Putamen (tissue), 1 donor: ENCODE measurements at regions not wholly inside any gene's neighbourhood (a gene's known extent, or its start where the extent isn't known, plus 50 kb on each side); places are given as distances from the start of the nearest gene placed in this dataset.
"Not testable (repeated sequence)": the region's sequence is repeated elsewhere in the genome, so short reads cannot be mapped to it uniquely, and the experiment has no call there.

Experiments used
- DNase-seq: peaks from one replicate; pipeline ENCODE4 v3.0.0-alpha.2; 2016; ENCODE audit warnings: low spot score

DNA sequence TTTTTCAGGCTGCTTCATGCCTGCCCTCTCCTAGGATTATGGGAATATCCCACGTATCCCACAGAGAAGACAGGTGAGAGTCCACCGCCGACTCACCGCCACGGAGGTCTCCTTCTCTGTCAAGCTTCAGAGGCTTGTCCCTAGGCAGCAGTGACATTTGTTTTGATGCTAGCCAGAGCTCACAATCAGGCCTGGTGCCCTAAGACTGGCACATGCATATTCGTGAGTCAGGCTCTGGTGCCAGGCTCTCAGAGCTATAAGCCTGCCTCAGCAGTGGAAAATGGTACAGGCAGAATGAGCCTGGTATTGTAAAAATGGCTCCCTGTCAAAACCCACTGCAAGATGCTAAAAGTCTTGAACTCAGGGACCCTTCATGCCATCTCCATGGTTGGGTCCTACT, 65.5 kb downstream of the RBMY1A1 start:
- no peak for DNase-seq

DNA sequence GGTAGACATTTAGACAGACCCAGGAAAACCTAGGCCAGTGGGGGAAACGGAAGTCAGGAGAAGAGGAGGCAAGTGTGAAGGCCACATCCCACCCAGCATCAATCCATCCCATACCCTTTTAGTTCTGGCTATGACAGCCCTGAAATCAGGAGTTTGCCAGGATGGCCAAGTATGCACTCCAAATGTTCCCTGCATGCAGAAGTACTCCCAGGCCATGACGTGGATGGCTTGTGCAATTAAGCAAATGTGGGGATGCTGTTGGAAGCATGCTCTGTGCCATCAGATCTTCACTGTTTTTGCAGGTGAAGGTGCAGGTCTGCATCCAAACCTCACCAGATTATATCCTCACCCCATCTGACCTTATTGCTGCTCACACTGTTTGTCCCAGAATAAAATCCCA, 66.8 kb downstream of the RBMY1A1 start:
- DNase-seq, result no peak

DNA sequence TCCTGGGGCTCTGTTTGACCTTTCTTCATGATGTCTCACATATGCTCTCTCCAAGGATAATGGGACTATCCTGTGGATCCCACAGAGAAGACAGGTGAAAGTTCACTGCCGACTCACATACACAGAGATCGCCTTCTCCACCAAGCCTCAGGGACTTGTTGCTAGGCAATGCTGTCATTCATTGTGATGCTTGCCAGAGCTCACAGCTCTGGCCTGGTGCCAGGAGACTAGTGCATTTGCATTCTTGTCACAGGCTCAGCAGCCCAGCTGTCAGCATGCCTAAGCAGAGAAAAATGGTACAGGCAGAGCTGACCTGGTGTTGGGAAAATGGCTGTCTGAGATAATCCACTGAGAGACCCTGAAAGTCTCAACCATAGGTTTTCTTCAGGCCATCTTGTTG, 67.9 kb downstream of the RBMY1A1 start:
- DNase-seq, result peak; percentile 68

DNA sequence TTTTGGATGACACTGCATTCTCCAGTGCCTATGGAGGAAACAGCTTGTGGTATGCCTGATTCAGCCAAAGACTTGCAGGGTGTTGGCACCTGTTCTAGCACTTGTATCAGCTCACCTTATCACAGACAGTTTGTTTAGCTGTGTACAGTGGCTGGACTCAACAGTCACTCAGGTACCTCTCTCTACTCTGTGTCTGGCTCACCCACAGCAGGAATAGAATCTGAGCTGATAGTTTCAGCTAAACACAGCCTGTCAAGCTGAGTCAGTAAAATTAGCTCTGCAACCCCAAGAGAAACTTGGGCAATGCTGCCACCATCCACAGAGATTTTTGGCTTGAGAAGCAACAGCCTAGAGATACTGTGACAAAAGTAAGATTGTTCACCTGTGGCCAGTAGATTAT, 101.5 kb downstream of the RBMY1A1 start:
- no peak for DNase-seq

DNA sequence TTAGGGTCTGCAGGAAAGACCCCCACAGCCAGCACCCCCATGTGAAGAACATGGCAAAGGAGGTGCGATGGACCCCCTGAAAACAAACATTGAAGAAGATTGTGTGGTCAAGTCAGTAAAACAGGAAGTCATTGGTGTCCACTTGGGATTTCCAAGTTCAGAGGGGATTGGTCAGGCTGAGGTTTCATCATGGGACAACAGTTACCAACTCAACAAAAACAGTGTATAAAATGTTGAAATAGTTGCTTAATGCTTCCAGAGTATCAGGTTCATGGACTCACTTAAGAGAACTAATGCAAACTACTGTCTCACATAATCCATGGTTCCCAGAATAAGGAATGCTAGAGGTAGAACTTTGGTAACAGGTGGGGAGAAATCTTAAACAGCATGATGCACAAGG, 115.8 kb downstream of the RBMY1A1 start:
- no peak for DNase-seq

DNA sequence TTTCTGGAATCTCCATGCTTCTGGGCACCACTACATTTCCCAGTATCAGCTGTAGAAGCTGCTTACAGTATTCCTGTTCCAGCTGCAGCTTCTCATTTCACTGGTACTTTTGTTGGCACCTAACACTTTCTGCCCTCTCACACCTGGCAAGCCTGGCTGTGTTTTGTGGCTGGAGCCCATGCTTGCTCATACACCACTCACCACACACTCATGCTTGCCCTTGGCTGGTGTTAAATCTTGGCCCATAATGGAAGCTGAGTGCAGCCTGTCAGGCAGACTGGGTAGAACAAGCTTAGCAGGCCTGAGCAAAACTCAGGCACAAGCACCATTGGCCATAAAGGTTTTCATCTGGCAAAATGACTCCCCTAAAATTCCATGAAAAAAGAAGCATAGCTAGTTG, 124.4 kb downstream of the RBMY1A1 start:
- DNase-seq, result not testable (repeated sequence)

DNA sequence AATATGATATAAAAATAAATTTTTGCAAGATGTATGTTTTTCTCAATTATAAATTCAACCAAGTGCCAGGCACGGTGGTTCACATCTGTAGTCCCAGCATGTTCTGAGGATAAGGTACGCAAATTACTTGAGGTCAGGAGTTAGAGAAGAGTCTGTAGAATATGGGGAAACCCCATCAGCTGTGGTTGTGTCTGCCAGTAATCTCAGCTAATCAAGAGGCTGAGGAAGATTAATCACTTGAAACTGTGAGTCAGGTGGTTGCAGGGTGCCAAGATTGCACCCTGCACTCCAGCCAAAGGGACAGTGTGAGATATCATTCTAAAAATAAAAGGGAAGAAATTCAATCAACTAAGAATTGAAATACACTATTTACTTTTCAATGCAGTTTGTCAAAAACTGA, 144.9 kb downstream of the RBMY1A1 start:
- not testable (repeated sequence) for DNase-seq

DNA sequence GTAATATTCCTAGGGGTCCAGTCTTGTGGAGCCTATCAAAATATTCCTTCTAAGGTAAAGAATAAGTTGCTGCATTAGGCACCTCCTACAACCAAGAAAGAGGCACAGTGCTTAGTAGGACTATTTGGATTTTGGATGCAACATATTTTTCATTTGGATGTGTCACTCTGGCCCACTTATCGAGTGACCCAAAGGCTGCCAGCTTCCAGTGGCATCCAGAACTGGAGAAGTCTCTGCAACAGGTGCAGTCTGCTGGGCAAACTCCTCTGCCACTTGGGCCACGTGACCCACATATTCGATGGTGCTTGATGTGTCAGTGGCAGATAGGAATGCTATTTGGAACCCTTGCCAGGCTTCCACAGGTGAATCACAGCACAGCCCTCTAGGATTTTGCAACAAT, 151.7 kb downstream of the RBMY1A1 start:
- not testable (repeated sequence) for DNase-seq

DNA sequence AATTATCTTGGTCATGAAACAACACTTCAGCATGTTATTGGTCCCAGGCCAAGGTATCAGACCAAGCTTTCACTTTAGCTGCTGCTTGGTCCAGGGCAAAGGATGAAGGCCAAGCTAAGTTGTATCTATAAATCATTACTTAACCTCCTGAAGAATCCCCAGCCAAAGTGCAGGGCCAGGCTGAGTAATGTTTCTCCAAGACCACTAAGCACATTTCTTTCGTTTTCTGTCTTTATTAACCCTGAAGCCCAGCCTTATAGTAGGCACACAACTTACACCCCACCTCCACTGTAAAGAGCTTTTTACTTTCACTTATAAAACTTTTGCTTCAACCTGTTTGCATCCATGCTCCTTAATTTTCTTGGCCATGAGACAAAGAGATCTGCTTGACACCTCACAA, 167.3 kb downstream of the RBMY1A1 start:
- DNase-seq, result not testable (repeated sequence)

DNA sequence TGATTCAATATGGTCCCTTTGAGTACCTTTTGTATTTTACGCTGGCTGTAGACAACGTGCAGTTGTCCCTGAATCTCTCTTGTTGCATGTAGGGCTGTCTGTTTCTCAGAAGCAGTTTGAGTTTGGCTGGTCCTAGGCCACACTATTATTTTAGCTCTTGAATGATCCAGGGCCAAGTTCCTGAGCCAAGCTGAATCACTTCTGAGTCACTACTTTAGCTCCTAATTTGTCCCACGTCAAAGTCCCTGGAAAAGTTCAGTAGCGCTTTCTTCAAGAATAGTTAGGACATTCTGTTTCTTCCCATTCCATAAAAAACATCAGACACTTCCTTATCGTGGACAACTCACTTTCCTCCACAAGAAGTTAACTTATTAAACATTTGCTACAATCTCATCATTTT, 168.2 kb downstream of the RBMY1A1 start:
- DNase-seq, result not testable (repeated sequence)

DNA sequence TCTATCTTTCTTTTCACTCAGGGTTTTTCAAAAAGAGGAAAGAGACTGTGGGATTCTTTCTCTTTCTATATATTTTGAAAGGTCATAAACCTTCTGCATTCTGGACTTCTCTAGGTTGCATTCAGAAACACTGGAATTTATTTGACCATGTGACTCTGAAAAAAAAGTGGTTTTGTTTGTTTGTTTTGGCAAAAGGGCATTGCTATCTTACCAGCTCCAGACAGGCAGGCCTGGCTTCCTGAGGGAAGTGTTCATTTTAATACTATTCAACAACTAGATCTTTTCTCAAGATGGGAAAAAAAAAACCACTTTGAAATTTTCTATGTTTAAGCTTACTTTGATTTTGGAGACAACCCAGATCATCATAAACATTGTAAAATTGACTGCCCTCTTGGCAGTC, 170.6 kb downstream of the RBMY1A1 start:
- no peak for DNase-seq

DNA sequence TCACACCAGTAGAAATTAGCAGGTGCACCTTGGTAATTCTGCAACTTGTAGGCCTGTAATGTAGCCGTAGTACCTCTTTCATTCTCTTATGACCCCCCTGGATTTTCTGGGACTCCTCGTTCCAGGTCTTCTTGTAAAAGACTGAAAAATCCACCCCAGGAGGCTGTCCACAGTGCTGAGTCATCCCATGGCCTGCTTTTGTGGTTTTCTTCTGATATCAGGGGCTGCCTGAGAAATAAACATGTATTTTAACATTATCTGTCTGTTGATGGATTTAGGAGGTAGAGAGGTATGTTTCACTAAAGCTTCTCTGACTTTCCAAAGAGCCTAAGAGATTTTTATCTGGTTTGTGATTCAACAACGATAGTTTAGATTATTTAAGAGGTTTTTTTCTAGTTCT, 171.9 kb downstream of the RBMY1A1 start:
- not testable (repeated sequence) for DNase-seq

DNA sequence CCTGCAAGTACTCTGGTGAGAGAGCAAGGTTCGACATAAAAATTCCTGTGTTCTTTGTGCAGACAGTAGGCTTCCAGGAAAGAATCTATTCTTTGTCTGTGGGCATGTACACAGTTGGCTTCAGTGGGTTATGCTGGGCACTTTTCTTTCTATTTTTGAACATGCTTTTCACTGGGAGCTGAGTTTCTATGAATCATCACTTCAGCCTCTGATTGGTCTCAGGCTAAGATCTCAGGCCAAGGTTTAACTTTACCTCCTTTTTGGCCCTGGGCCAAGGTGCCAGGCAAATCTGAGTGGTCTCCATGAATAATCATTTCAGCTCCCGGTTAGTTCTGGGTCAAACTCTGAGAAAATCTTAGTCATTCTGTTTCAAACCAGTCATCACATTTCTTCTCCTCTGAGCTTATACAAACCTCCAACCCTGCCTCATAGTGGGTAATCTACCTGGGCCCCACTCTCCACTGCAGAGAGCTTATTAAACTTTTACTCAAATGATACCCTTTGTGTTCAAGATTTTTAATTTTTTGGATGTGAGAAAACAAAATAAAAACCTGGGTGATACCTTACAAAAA, 158.8 kb downstream of the RBMY1D start:
- DNase-seq, result not testable (repeated sequence)

DNA sequence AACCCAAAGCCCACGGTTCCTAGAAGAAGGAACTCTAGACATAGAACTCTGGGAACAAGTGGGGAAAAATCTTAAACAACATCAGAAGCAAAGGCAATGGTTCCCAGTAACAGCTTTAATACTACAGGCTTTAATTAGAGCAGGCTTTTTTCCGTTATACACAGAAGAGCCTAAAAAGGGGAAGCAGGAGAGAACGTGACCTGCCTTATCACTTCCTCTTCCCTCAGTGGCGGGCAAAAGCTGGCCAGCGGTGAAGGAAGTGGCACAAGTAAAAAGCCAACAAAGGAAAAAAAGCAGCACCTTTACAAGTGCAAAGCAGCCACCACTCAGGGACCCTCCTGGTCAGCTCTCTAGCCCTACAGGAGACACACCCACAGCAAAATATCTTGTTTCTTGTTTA, 149.3 kb downstream of the RBMY1D start:
- DNase-seq, result not testable (repeated sequence)

DNA sequence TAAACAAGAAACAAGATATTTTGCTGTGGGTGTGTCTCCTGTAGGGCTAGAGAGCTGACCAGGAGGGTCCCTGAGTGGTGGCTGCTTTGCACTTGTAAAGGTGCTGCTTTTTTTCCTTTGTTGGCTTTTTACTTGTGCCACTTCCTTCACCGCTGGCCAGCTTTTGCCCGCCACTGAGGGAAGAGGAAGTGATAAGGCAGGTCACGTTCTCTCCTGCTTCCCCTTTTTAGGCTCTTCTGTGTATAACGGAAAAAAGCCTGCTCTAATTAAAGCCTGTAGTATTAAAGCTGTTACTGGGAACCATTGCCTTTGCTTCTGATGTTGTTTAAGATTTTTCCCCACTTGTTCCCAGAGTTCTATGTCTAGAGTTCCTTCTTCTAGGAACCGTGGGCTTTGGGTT, 134.1 kb downstream of the RBMY1D start:
- not testable (repeated sequence) for DNase-seq

DNA sequence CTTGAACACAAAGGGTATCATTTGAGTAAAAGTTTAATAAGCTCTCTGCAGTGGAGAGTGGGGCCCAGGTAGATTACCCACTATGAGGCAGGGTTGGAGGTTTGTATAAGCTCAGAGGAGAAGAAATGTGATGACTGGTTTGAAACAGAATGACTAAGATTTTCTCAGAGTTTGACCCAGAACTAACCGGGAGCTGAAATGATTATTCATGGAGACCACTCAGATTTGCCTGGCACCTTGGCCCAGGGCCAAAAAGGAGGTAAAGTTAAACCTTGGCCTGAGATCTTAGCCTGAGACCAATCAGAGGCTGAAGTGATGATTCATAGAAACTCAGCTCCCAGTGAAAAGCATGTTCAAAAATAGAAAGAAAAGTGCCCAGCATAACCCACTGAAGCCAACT, 126.5 kb downstream of the RBMY1D start:
- DNase-seq, result not testable (repeated sequence)

DNA sequence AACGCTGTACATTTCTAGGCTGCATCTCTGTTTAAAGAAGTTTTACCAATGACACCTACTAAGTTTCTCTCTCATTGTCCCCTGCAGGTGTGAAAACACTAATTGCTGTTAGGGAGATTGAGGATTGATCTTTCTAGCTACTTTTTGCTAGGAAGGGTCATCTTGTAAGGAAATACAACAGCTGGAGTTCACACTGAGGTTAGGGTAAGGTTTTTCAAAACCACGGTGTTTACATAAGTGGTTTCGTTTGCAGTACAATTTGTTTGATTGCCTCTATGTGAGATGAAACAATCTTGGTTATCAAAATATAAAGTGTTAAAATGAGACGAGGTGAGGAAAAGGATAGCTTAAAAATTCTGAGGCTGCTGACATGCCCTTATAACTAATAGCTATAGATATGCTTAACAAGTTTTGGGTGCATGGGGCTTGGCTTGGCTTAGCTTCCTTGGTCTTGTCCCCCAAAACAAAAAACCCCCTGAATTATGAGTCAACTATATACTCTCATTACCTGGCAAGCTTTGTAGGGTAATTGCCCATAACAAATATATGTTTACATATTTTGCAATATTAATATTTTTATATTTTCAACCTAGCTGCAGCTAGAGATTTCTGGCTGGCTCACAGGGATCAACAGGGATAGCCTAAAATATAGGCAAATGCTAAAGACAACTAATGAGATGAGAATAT, 112.0 kb downstream of the RBMY1D start:
- DNase-seq, result not testable (repeated sequence)

DNA sequence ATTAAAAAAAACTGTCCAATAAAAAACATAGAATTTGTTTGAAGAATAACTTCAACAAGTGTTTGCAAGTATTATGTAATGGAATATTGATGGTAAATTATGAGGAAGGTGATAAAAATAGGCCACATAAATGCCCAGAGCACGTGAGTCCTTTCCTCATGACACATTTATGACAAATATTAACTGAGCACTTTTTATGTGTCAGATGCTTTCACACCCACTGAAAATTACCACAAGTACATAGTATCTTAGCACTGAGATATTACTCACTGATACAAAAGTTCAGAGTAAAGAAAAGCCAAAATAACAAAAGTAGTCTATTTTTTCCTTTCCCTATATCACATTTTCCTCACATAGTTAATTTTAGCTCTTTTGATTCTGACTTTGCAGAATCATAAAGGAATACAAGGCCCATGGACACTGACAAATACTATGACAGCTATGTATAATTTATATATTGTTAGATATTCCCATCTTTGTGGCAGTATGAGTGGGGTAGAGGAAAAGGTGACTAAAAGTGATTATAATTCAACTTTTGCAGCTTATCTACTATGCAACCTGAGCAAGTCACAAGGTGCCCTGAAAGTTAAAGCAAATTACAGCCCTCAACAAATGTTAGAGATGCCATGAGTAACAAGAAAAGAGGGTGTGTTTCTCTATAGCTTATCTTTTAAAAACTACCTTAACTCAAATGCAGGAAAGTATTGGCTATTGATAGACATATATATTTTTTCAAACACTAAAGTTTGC, 80.7 kb downstream of the RBMY1D start:
- no peak for DNase-seq

DNA sequence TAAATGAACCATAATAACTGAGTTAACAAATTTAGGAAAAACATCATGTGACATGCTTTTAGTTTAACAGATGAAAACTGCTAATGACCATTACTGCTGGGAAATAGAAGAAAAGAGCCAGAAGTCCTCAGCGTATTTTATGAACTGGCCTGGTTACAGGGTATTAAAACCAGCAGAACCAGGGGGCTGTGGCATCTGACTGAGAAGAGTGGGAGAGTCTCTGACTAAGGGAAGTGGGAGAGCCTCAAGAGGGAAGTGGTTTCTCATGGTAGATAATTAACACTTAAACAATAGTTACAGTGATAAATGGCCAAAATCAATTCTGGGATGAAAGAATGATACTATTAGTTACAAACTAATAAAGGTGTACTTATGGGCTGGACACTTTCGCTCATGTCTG, 79.8 kb downstream of the RBMY1D start:
- no peak for DNase-seq

DNA sequence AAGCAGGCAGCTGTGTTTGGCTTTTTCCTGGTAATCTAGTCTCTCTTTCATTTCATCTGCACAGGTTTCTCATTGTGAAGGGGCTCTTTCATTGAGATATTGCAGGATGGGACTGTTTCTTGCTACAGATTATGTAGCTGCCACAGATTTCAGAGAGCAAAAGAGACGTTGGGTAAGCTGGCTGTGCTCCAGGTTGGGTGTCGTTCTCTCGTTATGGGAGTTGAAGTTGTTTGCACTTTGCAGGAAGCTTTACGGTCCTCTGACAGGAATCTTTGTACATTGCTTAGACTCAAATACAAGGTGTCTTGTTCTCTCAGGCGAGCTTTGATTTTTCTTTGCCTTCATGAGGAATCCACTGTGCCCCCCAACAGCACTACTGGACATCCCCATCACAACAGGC, 72.4 kb downstream of the RBMY1D start:
- DNase-seq, result no peak

DNA sequence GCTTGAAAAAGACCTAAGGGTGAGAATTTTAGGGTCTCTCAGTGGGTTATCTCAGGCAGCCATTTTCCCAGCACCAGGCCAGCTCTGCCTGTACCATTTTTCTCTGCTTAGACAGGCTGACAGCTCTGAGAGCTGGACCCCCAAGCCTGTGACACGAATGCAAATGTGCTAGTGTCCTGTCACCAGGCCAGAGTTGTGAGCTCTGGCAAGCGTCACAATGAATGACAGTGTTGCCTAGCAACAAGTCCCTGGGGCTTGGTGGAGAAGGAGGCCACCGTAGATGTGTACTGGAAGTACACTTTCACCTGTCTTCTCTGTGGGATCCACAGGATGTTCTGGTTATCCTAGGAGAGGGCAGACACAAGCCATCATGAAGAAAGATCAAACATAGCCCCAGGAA, 66.7 kb downstream of the RBMY1D start:
- no peak for DNase-seq
